ENCODE measurements at regions not wholly inside any gene's neighbourhood (a gene's known extent, or its start where the extent isn't known, plus 50 kb on each side); places are given as distances from the start of the nearest gene placed in this dataset.

DNA sequence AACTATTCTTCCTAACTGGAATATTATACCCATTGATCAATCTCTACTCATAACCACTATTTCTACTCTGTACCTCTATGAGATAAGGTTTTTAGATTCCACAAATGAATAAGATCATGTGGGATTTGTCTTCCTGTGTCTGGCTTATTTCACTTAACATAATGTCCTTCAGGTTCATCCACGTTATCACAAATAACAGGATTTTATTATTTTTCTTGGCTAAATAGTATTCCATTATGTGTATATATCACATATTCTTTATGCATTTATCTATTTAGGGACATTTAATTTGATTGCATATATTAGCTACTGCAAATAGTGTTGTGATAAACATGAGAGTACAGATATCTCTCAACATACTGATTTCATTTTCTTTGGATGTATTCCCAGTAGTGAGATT, 823.0 kb upstream of the ADGRB3 start:
- in situ Hi-C loops (cut with MboI) (no loop called here), intact Hi-C loops (cut with micrococcal nuclease) (no loop called here)
- Histone ChIP-seq H3K9ac (ENCODE audit: insufficient read depth in 1 of 2, low read depth in 2 of 2, low read length in 2 of 2) (no peak overlapping the region), H3K27me3 (ENCODE audit: control insufficient read depth in 2 of 2, insufficient read depth in 2 of 2, low read length in 2 of 2) (no peaks in the 10 kb centered on the region), H3K4me3 (no peak overlapping the region), H3K9me1 (ENCODE audit: control insufficient read depth, insufficient read depth, low read length) (no peaks in the 10 kb centered on the region), H3K4me2 (ENCODE audit: insufficient read depth, low read length) (no peak overlapping the region), H3K79me2 (ENCODE audit: control insufficient read depth, insufficient read depth, low read length) (no peaks in the 10 kb centered on the region), H4K20me1 (replicated peaks; ENCODE audit: control insufficient read depth, insufficient read depth, low read length) (no peaks in the 10 kb centered on the region), H2AFZ (ENCODE audit: low read depth, low read length) (no peak overlapping the region), H3K9me3 (replicated peaks; ENCODE audit: control insufficient read depth, insufficient read depth, low read depth, low read length) (peaks cover 7% of the 10 kb centered on the region), H3K36me3 (ENCODE audit: control insufficient read depth, insufficient read depth, low read length) (no peaks in the 10 kb centered on the region), H3K27ac (ENCODE audit: extremely low read depth, low read depth, low read length) (no peak overlapping the region), H3K4me1 (replicated peaks in 1 of 2; ENCODE audit: control insufficient read depth in 2 of 2, insufficient read depth in 2 of 2, low read length in 2 of 2) (no peaks in the 10 kb centered on the region; a peak in 1 of 5 replicates)
- ChIA-PET CTCF (ENCODE audit: low intra/inter-chr PET ratio) (interaction anchor here (0.6 kb wide), 1 partner anchor 332 kb away, joined by 3 read pairs; no protein-coding TSS in a partner anchor), POLR2A (no interaction called here)
- DNase-seq (ENCODE audit: extremely low read depth in 1 of 4, low spot score in 3 of 4) (no peak), ATAC-seq (no peak), FAIRE-seq (no peak)
- 25% methylated on average over 1 of the region's 1 CpG for WGBS (ENCODE audit: insufficient coverage, low coverage, missing lambda C conversion rate)
- no peak for TF ChIP-seq NFIX (CRISPR knock-in tag; IDR thresholded peaks at IDR 0.05; ENCODE audit: low read depth)
- TF ChIP-seq RBM25 (IDR thresholded peaks at IDR 0.05; ENCODE audit: low read depth, low read length, severe bottlenecking), result peak; percentile 73
- peak; percentile 84 for TF ChIP-seq ZNF146 (CRISPR knock-in tag; IDR thresholded peaks at IDR 0.05; ENCODE audit: unreplicated experiment)
- TF ChIP-seq BCOR (IDR thresholded peaks at IDR 0.05), result 0 out of 2 replicates have a peak, but pooled peaks have one; percentile 11
- 0 out of 4 replicates have a peak, but pooled peaks of 1 of the 2 experiments have one; percentile 17 for TF ChIP-seq KDM1A (IDR thresholded peaks at IDR 0.05)
- BruUV-seq (replicated peaks), result no TSS peak

GRCh38 chr6:67811239-67812037, 823.6 kb upstream of the ADGRB3 start:
- H3K27ac ChIP-seq (ENCODE audit: extremely low read depth, low read depth, low read length), result no peak overlapping the region
- no peak for ATAC-seq
- no peaks in the 10 kb centered on the region for H3K36me3 ChIP-seq (ENCODE audit: control insufficient read depth, insufficient read depth, low read length)
- POLR2A ChIA-PET, result no interaction called here
- no peak for FAIRE-seq
- WGBS (ENCODE audit: insufficient coverage, low coverage, missing lambda C conversion rate), result 30% methylated on average over 3 of the region's 3 CpGs
- CTCF ChIA-PET (ENCODE audit: low intra/inter-chr PET ratio), result interaction anchor here (0.6 kb wide), 1 partner anchor 331 kb away, joined by 3 read pairs; no protein-coding TSS in a partner anchor
- H3K4me3 ChIP-seq, result no peak overlapping the region
- H3K9me3 ChIP-seq (replicated peaks; ENCODE audit: control insufficient read depth, insufficient read depth, low read depth, low read length), result peaks cover 7% of the 10 kb centered on the region
- no peak for DNase-seq (ENCODE audit: extremely low read depth in 1 of 4, low spot score in 3 of 4)
- H3K9ac ChIP-seq (ENCODE audit: insufficient read depth in 1 of 2, low read depth in 2 of 2, low read length in 2 of 2), result no peak overlapping the region
- in situ Hi-C loops (cut with MboI), result no loop called here
- no peaks in the 10 kb centered on the region for H3K27me3 ChIP-seq (ENCODE audit: control insufficient read depth in 2 of 2, insufficient read depth in 2 of 2, low read length in 2 of 2)
- no peak overlapping the region for H3K4me2 ChIP-seq (ENCODE audit: insufficient read depth, low read length)
- no peaks in the 10 kb centered on the region for H3K4me1 ChIP-seq (replicated peaks in 1 of 2; ENCODE audit: control insufficient read depth in 2 of 2, insufficient read depth in 2 of 2, low read length in 2 of 2)
- H3K9me1 ChIP-seq (ENCODE audit: control insufficient read depth, insufficient read depth, low read length), result no peaks in the 10 kb centered on the region
- no peaks in the 10 kb centered on the region for H4K20me1 ChIP-seq (replicated peaks; ENCODE audit: control insufficient read depth, insufficient read depth, low read length)
- no peak overlapping the region for H2AFZ ChIP-seq (ENCODE audit: low read depth, low read length)
- BruUV-seq (replicated peaks), result no TSS peak
- no peaks in the 10 kb centered on the region for H3K79me2 ChIP-seq (ENCODE audit: control insufficient read depth, insufficient read depth, low read length)
- intact Hi-C loops (cut with micrococcal nuclease), result no loop called here
- TF ChIP-seq MAFF (IDR thresholded peaks at IDR 0.05; ENCODE audit: low read length) (peak; percentile 23; the same call in 1 of the 2 replicates), CEBPG (CRISPR knock-in tag; IDR thresholded peaks at IDR 0.05) (0 out of 2 replicates have a peak, but pooled peaks have one; percentile 25), CEBPG (tag; conservative IDR thresholded peaks at IDR 0.05 in 1 of 2, IDR thresholded peaks at IDR 0.05 in 1 of 2) (no peak), ZNF316 (IDR thresholded peaks at IDR 0.05) (peak; percentile 64), GTF2B (IDR thresholded peaks at IDR 0.05; ENCODE audit: extremely low read depth, insufficient read length) (no peak), C11orf30 (IDR thresholded peaks at IDR 0.05; ENCODE audit: low read depth) (peak; percentile 46), ZNF586 (CRISPR knock-in tag; conservative IDR thresholded peaks at IDR 0.05) (no peak), ELK3 (CRISPR knock-in tag; IDR thresholded peaks at IDR 0.05) (no peak)
- TF ChIP-seq, protein P1, sequence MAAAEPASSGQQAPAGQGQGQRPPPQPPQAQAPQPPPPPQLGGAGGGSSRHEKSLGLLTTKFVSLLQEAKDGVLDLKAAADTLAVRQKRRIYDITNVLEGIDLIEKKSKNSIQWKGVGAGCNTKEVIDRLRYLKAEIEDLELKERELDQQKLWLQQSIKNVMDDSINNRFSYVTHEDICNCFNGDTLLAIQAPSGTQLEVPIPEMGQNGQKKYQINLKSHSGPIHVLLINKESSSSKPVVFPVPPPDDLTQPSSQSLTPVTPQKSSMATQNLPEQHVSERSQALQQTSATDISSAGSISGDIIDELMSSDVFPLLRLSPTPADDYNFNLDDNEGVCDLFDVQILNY (CRISPR knock-in tag; IDR thresholded peaks at IDR 0.05), result no peak

Measured in K562 (cell line).